AG04449 (cell line): ENCODE measurements at regions not wholly inside any gene's neighbourhood (a gene's known extent, or its start where the extent isn't known, plus 50 kb on each side); places are given as distances from the start of the nearest gene placed in this dataset.

Experiments
- CTCF ChIA-PET: fragments of 350-600 bp; formaldehyde crosslinking; extraction: SDS; loops from one replicate; lab custom pipeline; 2021; ENCODE audit warnings: antibody characterized with exemption; lab: Yijun Ruan, JAX
- POLR2A ChIA-PET: fragments of 400-600, 350-600 bp; formaldehyde crosslinking; extraction: SDS; loops from one replicate; lab custom pipeline; 2020; ENCODE audit warnings: antibody characterized with exemption, inconsistent platforms; lab: Yijun Ruan, JAX
- DNase-seq: peaks from one replicate; pipeline ENCODE4 v3.0.0-alpha.2; 2010; ENCODE audit warnings: low read depth, low spot score
- H3K4me3 ChIP-seq: 2 replicates; pipeline ENCODE4 v1.5.1; 2011; ENCODE audit warnings: low read depth, mild to moderate bottlenecking, control low read depth, low read length
- TF ChIP-seq, protein P1 (sequence below): IDR thresholded peaks from one replicate; pipeline ENCODE4 v1.5.1; 2011; ENCODE audit warnings: mild to moderate bottlenecking, moderate library complexity, low read length, control low read depth, inconsistent platforms; ENCODE audit not compliant: insufficient read depth; ENCODE audit errors: missing control alignments

GRCh38 chr11:25958045-25958444, 373.9 kb upstream of the ANO3 start:
- POLR2A ChIA-PET = no interaction called here
- DNase-seq = no peak
- TF ChIP-seq, protein P1, sequence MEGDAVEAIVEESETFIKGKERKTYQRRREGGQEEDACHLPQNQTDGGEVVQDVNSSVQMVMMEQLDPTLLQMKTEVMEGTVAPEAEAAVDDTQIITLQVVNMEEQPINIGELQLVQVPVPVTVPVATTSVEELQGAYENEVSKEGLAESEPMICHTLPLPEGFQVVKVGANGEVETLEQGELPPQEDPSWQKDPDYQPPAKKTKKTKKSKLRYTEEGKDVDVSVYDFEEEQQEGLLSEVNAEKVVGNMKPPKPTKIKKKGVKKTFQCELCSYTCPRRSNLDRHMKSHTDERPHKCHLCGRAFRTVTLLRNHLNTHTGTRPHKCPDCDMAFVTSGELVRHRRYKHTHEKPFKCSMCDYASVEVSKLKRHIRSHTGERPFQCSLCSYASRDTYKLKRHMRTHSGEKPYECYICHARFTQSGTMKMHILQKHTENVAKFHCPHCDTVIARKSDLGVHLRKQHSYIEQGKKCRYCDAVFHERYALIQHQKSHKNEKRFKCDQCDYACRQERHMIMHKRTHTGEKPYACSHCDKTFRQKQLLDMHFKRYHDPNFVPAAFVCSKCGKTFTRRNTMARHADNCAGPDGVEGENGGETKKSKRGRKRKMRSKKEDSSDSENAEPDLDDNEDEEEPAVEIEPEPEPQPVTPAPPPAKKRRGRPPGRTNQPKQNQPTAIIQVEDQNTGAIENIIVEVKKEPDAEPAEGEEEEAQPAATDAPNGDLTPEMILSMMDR = no peak
- no peak overlapping the region for H3K4me3 ChIP-seq
- CTCF ChIA-PET = interaction anchor here (1.9 kb wide), 1 partner anchor 23 kb away, joined by 14 read pairs; no protein-coding TSS in a partner anchor

DNA sequence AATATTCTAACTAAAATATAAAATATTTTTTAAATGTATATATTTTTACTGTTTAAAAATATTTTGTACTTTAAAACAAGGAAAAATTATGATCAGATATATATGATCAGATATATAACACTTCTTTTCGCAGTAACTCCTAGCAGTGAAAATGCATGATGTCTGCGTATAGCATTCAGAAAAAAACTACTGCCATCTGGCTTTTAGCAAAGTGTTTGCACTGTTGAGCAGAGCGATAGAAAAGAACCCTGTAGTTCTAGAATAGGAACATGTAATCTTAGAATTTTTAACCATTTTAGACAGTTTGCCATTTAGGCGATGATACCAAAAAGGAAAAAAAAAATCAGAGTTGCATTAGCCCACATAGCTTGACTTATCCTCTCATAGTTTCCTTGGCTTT, 370.4 kb upstream of the ANO3 start:
- CTCF ChIA-PET = interaction anchor here (0.6 kb wide), 1 partner anchor 20 kb away, joined by 3 read pairs; no protein-coding TSS in a partner anchor

GRCh38 chr11:25970726-25971508, 361.0 kb upstream of the ANO3 start:
- no peak overlapping the region for H3K4me3 ChIP-seq
- TF ChIP-seq, protein P1 = peak; percentile 18
- no peak for DNase-seq
- ChIA-PET POLR2A (no interaction called here), CTCF (interaction anchor here (1.0 to 5.1 kb wide), 4 partner anchors 11 to 325 kb away, joined by 3 to 34 read pairs (median 4); no protein-coding TSS in a partner anchor)

More for the DNA sequence above, 370.4 kb upstream of the ANO3 start:
- no peak for DNase-seq
- no peak overlapping the region for H3K4me3 ChIP-seq
- TF ChIP-seq, protein P1 = no peak
- POLR2A ChIA-PET = no interaction called here

DNA sequence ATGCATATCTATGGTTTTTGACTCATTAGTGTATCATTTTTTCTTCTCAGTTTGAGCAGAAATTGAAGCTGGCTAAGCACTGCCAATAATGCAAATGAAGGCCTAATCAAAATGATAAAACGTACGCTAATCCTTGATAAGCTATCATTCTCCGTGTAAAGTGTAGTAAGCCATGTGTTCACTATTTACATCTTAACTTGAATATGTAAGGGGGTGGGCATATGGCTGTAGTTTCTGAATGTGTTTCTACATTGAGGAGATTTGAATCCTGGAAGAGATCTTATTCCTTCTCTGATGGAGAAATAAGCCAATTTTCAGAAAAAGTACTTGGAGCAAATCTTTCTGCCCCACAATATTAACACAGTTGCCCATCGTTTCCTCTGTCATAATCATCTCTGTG, 351.8 kb upstream of the ANO3 start:
- ChIA-PET CTCF (interaction anchor here (0.5 to 7.4 kb wide), 10 partner anchors 10 to 297 kb away, joined by 3 to 141 read pairs (median 24); no protein-coding TSS in a partner anchor), POLR2A (no interaction called here)
- DNase-seq = no peak
- TF ChIP-seq, protein P1 = no peak
- no peak overlapping the region for H3K4me3 ChIP-seq

- ChIA-PET CTCF (interaction anchor here (0.5 to 7.4 kb wide), 58 partner anchors 8 to 1177 kb away, joined by 3 to 141 read pairs (median 4); no protein-coding TSS in a partner anchor), POLR2A (interaction anchor here (0.6 to 0.7 kb wide), 2 partner anchors 249 to 566 kb away, joined by 3 read pairs; no protein-coding TSS in a partner anchor)
- peak; percentile 12 for DNase-seq
- TF ChIP-seq, protein P1 = peak; percentile 45
- no peak overlapping the region for H3K4me3 ChIP-seq
These were observed 349.9 kb upstream of the ANO3 start for GRCh38 chr11:25981998-25982397.

- ChIA-PET POLR2A (no interaction called here), CTCF (interaction anchor here (0.8 to 7.4 kb wide), 11 partner anchors 9 to 301 kb away, joined by 3 to 141 read pairs (median 17); no protein-coding TSS in a partner anchor)
- no peak overlapping the region for H3K4me3 ChIP-seq
- TF ChIP-seq, protein P1 = no peak
- DNase-seq = no peak
These were observed 348.6 kb upstream of the ANO3 start for GRCh38 chr11:25983280-25983679.
